OCI-LY7 (cell line): ENCODE measurements at regions not wholly inside any gene's neighbourhood (a gene's known extent, or its start where the extent isn't known, plus 50 kb on each side); places are given as distances from the start of the nearest gene placed in this dataset.

Experiments used
- CTCF ChIP-seq: fragments of 200-600 bp; sonication (generic); conservative IDR thresholded peaks from 2 replicates; pipeline ENCODE4 v1.5.1; 2014; ENCODE audit warnings: mild to moderate bottlenecking, antibody characterized with exemption, low read length, moderate library complexity, mixed read lengths
- EZH2phosphoT487 ChIP-seq: fragments of 200-600 bp; sonication (generic); IDR thresholded peaks from 2 replicates; pipeline ENCODE4 v1.6.1; 2018; ENCODE audit warnings: low read depth, borderline replicate concordance, mild to moderate bottlenecking, mixed run types, antibody characterized with exemption, low read length, moderate library complexity, mixed read lengths

GRCh38 chr4:145307763-145308430 lies 127.5 kb upstream of the OTUD4 start:
- TF ChIP-seq CTCF (no peak), EZH2phosphoT487 (no peak)
